HG02852 (cell line): ENCODE measurements at regions not wholly inside any gene's neighbourhood (a gene's known extent, or its start where the extent isn't known, plus 50 kb on each side); places are given as distances from the start of the nearest gene placed in this dataset.

Experiments
- ATAC-seq: cut with Tn5 transposase; IDR thresholded peaks from one replicate; pipeline ENCODE4 v1.9.1; 2021; ENCODE audit warnings: mild to moderate bottlenecking, moderate library complexity; ENCODE audit not compliant: unreplicated experiment

DNA sequence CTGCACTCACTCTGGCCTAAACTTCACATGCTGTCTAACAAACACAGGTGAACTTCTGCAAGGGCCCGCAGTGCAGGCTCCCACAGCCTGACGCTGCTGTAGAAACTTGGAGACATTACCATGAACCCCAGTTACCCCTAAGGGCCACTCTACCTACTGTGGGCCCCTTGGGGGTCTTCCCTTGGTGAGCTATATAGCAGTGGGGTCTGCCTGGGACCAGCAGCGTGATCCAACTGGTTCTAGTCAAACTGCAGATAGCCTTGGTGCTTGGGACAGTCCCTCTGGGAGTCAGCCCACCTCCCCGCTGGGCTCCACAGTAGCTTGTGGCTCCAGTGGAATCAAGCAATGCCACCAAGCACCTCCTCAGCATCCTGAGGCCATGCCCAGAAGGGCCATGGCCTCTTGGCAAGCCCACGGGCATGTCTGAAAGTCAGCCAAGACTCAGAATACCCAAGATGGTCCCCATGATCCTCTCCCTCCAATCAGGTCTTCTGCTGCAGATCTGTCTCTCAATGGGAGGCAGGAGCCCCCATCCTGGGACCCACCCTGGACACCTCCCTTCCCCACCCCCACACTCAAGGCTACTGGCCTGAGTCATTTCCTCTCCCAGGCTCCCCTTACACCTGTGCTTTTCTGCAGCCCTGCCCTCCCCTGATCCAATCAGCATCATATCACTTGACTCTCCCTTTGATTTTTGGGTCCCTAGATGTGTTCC is 230.0 kb upstream of the IRX1 start:
- ATAC-seq = no peak

DNA sequence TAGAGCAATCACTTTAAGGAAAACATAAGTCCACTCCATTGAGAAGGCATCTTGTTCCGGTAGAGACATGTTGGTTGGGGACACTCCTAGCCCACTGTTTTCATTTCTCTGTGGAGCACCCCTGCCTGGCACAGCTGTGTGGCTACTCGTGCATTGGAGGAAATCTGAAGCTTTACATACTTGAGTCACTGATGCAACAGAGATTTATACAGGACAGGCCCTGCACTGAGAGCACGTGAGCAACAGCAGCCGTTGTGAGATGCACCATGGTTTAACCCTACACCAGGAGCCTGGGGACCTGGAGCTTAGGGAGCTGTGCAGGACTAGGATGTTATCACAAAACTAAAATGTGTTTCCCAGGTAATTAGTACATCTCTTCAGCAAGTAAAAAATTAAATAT is 230.7 kb upstream of the IRX1 start:
- ATAC-seq = no peak

DNA sequence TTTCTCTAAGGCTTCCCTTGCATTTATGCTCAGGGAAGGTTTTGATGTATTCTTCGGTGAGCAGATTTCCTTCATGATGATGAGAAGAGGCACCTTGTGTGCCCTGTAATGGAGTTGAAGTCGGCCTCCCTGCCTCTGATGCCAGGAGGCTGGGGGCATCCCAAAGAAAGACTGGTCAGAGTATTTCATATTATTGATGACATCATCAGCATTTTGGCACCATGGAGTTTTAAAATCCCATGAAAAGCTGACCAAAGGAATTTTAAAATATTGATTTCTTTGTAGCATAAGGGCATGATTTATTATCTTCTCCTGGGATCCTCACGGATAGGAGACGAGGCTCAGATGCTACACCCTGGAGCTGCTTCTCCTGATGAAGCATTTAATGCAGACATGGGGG is 231.2 kb upstream of the IRX1 start:
- ATAC-seq = no peak

DNA sequence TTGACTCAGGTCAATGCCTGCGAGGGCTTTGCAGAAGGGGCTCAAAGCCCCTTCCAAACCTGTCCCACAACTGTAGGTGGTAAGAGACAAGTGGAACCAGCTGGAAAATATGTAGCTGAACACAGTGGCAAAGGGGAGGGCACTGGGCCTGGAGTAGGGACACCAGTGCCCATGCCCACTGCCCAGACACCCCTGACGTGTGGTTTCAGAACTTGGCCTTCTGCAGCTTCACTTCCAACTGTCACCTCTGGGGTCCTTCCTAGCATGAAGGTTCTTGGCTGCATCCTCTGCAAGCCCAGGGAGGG is 233.1 kb upstream of the IRX1 start:
- ATAC-seq = no peak

DNA sequence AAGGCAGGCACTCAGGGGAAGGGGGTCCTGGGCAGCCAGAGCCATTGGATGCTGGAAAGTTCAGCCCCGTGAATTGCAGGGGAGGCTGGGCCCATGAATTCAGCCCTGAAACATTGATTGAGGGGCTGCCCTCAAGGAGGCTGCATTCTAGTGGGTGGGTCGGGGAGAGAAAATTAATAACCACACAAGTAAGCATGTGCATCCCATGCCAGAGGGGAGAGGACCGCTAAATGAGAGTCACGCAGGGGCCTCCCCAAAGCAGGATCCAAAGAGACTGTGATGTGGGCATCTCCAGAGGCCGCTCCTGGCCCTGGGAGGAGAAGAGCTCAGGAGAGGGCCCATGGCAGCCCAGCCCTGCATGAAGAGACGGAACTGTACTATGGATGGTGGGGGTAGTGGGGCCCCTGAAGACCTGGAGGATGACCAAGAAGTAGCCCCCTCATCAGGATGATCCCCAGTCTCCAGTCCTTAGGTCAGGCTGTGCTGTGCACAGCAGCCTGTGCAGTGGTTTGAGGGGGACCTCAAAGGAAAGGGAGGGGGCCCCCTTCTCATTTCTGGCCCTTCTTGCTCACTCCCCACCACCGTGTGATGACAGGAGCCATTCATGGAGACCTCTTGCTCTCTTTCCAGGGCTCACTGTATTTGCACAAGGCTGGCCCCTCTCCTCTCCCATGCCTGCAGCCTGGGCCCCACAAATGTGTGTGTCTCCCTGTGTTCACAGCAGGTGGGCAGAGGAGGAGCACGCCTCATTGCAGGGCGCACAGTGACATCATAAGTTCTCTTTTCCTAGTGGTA is 233.6 kb upstream of the IRX1 start:
- ATAC-seq = no peak

DNA sequence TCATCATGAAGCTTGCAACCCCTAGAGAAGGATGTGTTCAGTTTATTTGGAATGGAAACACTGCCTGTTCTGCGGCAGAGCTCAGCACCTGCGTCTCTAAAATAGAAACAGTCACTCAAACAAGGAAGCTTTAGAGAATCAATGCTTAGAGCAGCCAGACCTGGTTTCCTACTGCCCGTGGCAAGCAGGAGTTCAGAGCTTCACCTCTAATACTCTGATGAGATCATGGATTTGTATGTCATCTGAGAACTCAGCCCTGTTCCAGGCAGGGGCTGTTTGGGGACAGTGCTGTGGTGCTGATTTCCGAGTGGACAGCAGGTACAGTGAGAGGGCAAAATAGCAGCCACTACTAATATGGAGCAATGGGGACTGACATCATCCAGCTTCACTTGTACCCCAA is 236.0 kb upstream of the IRX1 start:
- no peak for ATAC-seq

DNA sequence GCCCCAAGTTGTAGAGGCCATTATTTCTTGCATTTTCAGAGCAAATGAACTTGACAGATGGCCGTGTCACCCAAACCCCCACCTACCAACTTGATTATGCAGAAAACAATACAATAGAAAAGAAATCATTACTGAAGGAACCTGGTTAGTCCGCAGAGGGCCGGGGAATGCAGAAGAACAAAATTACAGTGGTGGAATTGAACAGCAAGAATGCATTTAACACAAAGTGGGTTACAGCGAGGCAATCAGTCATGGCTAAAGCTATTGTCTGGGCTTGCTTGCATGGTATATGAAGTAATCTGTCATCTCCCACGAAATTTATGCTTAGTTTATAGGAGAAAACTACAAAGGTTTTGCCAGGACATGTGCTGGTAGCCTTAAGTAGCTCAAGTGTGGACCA is 238.3 kb upstream of the IRX1 start:
- no peak for ATAC-seq

DNA sequence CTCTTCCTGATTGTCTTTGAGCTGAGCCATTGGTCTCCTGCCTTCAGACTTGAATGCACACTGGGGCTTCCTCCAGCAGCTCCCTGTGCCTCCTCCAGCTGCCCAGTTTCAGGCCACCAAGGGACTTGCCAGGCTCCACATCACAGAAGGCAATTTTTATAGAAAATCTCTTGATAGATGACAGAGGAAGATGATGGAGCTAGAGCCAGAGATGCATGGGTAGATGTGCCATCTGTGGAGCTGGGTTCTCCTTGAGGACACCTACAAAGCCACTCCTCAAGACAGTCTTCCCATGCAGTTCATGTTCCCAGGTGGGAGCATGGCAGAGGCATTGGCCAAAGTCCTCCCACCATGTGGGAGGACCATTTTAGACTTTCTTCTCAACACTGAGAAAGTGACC is 239.6 kb upstream of the IRX1 start:
- ATAC-seq = no peak

DNA sequence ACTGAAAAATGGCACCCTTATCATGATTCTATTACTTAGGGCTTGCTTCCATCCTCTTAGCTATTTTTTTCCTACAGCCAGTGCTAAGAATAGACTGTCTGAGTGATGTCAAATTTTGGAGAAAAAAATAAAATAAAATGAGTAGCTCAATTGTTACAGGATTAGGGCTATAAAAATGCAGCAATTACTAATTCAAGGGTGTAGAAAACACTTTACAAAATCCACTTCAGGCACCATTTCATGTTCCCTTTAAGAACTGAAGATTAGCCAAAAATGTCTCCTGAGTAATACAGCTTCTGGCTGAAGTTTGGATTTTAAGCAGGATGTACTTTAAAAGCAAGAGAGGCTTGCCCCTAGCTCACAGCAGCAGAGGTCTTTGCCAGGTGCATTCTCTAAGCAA is 240.5 kb upstream of the IRX1 start:
- no peak for ATAC-seq

DNA sequence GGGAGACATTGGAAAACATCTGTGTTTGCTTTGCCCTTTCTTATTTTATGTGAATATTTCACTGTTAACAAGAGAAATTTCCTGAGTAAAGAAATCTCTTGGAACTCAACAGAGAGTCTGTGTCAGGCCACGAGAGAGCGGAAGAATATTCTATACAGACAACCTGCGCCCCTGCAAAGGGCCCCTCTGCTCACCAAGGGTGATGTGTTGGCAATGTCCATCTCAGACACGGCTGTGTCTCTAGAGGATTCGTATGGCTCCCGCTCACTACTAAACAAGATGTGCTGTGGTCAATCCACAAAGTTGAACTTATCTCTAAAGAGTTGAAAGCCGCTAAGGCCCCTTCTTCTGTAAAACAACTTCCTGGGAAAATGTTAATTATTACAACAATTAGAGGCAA is 241.0 kb upstream of the IRX1 start:
- no peak for ATAC-seq

DNA sequence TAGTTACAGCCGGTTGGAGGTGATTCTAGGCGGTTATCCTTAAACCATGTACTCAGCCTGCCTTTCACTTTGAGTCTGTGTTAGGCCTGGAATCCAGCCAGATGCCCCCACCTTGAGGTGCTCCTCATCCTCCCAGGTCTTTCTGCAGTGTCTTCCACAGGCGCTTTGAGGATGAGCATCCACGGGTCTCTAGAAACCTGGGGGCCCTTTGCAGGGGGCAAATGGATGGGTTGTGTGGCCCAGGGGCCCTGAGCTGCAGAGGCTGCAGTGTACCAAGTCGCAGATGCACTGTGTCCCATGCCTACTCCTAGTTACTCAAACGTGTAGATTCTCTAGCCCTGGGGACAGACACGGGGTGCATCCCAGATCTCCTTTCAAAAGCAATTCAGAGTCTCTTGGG is 242.1 kb upstream of the IRX1 start:
- ATAC-seq = no peak

DNA sequence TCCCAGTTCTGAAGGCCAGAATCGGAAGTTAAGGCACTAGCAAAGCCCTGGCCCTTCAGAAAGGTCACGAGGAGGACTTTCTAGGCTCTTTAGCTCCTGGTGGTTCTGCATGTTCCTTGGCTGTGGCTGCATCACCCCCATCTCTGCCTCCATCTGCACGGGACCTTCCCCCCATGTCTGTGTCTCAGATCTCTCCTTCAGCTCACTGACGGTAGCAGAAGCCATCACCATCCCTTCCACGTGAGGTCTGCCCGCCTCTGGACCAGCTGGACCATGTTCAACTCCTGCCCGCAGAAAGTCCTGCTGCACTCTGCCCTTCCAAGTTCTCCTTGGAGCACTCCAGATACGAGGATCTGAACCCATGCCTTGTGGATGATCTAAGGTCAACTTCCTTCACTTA is 242.9 kb upstream of the IRX1 start:
- no peak for ATAC-seq

DNA sequence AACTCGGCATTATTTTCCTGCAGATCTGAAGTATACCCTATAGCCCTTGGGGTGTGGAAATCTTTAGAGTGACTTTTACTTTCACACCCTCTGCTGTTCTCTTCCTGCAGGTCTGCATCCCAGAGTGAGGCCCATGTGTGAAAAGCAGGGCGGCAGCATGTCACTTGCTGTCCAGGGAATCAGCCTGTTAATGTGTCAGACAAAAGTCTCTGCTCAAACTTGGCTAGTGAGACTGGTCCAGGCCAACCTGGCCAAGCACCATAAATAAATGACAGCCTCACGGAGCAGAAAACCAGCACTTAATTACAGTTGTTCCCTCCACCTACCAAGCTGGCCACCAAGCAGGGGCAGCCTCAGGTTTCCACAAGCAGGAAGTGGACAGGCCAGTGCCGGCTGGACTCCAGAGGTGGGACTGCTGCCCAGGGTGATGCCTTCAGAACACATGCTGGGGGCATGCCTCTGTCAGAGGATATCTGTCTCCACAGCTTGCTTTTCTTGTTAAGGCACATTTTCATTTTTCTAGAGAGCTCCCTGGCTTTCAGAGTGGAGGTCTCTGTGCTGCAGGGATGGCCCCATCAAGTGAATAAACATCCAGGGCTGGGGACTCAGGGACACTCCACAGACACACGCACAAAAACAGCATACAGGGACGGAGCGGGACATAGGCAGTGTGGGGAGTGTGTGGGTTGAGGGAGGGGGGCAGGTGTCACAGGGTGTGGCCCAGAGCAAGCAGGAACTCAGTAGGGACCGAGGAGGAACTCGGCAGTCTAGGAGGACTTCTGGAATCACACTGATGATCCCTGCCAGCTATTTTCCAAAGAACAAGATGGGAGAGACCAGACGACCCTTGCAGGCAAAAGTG is 243.8 kb upstream of the IRX1 start:
- no peak for ATAC-seq

DNA sequence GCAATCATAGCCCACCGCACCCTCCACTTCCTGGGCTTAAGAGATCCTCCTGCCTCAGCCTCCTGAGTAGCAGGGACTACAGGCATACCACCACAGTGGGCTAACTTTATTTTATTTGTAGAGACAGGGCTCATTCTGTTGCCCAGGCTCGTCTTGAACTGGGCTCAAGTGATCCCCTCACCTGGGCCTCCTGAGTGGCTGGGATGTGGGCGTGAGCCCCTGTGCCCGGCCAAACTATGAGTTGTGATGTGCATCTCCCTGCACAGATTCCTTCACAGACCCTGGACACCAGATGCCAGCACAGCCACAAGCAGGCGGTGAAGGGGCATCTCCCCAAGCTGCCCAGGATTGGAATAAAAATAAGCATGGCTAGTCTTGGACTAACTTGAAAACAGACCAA is 244.9 kb upstream of the IRX1 start:
- ATAC-seq = no peak

DNA sequence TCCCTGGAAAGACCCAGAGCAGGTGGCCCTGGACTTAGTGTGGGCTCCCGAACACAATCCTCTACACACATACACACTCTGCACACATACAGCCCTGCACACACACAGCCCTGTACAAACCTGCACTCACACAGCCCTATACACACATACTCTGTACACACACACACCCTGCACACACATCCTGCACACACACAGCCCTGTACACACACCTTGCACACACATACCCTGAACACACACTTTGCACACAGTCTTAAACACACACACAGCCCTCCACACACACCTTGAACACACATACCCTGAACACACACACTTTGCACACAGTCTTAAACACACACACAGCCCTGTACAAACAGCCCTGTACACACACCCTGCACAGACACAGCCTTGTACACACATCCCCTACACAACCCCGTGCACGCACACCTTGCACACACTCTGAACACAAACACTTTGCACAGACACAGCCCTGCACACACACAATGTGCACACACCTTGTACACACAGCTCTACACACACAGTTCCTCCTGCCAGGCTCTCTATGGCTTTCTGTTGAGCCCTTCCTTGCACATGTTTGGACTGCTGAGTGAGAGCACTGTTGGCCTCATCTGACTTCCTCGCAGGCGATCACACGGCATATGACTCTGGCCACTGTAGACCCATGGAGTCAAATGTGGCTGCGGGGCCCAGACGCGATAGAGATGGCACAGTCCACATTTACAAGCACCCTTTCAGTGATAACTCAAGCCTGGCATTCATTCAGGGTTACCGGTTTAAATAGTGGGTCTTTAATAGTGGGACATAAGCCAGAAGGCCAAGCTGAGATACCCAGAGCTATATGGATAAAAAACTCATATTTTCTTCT is 245.7 kb upstream of the IRX1 start:
- ATAC-seq = no peak

DNA sequence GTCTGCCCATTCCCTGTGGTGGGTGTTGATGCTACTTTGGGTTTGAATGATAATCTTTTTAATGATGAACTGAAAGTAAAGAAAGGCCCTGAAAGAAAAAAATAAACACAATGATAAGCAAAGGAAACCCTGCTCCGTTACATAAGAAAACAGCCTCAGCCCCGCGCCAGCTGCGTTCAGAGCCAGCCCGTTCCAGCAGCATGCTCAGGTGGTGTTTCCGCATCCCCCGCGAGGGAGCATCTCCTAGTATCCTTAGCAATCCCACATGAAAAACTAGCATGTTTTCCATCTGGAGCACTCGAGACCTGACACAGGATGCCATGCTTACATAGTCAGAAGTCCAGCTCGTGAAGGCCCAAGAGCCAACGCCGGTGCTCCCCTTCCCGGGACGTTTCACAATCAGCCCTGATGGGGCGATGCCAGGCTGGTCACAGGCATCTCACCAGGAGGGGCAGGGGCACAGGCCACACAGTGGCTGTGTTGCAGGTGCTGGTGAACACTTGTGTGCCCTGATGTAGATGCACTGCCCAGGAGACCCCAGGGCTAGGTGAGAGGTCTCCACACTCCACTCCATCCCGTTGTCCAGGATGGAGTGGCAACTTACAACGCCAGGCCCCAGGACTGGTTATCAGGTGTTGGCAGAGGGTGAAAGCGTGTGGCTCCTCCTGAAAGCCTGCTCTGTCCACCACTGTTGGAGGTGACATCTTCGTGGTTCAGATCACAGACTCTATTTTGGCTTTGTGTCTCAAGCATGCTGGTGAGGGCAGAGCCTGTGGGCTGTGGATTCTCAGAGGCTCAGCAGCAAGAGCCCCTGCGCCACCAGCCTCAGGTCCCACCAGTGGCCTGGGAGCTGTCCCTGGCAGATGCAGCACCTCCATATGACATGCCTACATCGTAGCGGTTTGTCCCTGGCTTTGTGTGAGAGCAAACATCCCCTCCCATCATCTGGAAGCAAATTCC is 246.8 kb upstream of the IRX1 start:
- no peak for ATAC-seq

DNA sequence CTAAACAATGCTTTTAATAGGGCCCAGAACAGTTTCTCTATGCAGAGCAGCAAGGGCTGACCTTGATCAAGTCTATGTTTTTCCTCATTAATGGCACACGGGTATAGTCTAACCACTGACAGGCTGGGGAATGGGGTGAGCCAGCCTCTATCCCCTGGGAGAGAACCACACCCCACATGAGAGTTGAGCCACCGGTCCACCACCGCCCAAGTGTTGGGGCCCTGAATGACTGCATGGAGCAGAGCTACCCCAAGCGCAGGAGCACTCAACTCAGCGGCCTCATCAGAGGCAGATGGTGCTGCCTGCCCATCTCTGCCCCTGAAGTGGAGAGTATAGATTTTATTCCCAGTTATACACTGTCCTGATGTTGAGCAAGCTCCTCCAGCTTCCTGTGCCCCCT is 247.9 kb upstream of the IRX1 start:
- ATAC-seq = no peak

DNA sequence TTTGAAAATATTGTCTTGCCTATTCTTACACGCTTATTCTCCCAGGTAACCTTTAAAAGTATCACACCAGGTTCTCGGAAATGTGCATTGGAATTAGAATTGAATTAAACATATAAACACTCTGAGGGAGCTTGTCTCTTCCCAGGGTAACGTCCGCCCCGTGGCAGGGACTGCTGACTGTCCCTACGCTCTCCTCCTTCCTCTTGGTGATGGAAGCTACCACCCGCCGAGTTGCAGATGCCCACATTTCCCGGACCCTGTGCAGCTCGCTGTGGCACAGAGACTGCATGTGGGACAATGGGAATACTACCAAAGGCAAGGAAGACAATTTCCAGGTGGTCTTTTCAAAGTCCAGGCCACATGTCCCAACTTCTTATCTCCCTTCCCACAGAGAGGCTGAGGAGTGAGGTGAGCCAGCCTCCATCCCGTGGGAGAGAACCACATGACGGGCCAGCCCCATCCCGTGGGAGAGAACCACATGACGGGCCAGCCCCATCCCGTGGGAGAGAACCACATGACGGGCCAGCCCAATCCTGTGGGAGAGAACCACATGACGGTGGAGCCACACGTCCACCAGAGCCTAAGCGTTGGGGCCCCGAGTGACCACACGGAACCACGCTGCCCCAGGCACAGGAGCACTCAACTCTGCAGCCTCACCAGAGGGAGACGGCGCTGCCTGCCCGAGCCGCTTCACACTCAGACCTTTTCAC is 249.4 kb upstream of the IRX1 start:
- no peak for ATAC-seq

DNA sequence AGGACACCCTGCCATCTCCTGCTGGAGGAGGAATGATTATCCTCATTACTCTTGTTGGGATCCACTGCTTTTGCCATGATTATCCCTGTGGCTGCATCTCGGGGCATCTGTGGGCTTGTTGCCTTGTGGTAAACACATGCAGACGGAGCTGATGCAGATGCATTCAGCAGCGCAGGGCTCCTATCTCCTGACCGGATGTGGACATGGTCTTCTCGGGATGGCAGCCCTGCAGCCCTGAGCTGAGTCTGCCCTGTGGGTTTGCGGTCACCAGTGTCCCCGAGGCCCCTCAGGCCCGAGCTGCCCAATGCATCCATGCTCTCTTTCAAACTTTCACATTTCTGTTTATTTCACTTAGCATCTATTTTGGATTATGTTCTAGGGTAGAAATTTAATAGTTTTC is 250.4 kb upstream of the IRX1 start:
- no peak for ATAC-seq
